ENCODE measurements at regions not wholly inside any gene's neighbourhood (a gene's known extent, or its start where the extent isn't known, plus 50 kb on each side); places are given as distances from the start of the nearest gene placed in this dataset.
A peak's percentile ranks its signal among the peaks of the same experiment; 100 is the strongest.

DNA sequence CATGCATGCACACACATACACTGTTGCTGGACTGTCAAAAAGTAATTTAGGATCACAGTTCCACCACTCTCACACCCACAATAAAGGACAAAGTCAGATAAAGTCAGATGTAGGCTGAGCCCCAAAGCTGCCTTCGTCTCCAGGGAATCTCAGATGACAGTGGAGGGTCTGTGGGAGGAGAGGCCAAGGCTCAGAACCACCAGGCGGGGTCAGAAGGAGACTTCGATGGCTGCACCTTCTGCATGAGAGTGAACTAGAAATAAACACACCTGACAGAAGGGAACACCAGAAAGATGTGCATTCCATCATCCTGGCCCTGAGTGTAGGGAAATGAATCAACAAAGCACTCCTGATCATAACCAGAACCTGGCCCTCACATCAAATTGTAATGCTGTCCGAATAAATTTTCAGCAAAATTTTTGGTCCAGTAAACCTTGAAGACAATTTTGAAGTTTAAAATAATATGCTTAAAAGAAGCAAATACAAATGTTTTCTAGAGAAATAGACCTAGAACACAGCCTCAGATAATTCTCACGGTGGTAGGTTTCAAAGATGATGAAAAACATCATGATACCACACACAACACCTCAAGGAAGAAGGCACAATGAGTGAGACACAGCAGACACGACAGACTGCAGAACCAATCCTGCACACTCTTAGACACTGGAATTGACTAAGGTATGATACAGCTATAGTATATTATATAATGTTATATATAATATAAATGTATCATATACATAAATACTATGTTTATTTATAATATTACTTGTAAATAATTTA lies 269.8 kb upstream of the KLF6 start:
- no peak overlapping the region for H3K4me3 ChIP-seq (ENCODE audit: low read depth, low read length)
- TF ChIP-seq, protein P1, sequence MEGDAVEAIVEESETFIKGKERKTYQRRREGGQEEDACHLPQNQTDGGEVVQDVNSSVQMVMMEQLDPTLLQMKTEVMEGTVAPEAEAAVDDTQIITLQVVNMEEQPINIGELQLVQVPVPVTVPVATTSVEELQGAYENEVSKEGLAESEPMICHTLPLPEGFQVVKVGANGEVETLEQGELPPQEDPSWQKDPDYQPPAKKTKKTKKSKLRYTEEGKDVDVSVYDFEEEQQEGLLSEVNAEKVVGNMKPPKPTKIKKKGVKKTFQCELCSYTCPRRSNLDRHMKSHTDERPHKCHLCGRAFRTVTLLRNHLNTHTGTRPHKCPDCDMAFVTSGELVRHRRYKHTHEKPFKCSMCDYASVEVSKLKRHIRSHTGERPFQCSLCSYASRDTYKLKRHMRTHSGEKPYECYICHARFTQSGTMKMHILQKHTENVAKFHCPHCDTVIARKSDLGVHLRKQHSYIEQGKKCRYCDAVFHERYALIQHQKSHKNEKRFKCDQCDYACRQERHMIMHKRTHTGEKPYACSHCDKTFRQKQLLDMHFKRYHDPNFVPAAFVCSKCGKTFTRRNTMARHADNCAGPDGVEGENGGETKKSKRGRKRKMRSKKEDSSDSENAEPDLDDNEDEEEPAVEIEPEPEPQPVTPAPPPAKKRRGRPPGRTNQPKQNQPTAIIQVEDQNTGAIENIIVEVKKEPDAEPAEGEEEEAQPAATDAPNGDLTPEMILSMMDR (IDR thresholded peaks at IDR 0.05; ENCODE audit: low read depth, low read length), result no peak

DNA sequence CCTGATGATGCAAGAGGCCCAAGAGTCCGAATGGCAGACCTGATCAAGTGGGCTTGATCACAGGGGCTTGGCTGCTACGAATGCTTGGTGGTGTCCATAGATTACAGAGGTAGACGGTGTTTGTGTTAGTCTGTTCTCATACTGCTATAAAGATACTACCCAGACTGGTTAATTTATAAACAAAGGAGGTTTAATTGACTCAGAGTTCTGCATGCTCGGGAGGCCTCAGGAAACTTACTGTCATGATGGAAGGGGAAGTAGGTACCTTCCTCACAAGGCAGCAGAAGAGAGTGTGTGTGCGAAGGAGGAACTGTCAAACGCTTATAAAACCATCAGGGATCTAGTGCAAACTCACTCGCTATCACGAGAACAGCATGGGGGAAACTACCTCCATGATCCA lies 268.9 kb upstream of the KLF6 start:
- no peak overlapping the region for H3K4me3 ChIP-seq (ENCODE audit: low read depth, low read length)
- TF ChIP-seq, protein P1 (IDR thresholded peaks at IDR 0.05; ENCODE audit: low read depth, low read length), result no peak

DNA sequence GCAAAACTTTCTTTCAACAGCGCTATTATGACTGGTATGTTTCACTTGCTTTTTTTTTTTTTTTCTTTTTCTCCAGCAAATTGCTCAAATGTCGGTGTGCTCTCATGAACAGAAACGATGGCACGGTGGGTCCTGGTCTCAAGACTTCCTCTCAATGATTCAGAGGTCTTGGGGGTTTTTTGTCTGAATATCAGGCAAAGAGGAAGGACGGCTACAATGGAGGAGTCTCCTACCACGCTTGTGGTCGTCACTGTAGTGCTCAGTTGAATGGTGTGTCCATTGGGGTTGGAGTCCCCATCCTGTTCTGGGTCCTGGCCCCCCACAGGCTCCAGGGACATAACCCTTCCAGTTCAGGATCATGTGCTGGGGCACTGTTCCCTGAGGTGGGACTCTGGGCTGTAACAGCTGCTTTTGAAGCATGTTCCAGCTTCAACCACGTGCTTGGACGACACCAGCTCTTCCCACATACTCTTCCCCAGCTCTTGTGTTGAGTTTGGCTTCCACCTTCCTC lies 266.7 kb upstream of the KLF6 start:
- TF ChIP-seq, protein P1 (IDR thresholded peaks at IDR 0.05; ENCODE audit: low read depth, low read length), result no peak
- peak overlapping the region; percentile 53 for H3K4me3 ChIP-seq (ENCODE audit: low read depth, low read length)

DNA sequence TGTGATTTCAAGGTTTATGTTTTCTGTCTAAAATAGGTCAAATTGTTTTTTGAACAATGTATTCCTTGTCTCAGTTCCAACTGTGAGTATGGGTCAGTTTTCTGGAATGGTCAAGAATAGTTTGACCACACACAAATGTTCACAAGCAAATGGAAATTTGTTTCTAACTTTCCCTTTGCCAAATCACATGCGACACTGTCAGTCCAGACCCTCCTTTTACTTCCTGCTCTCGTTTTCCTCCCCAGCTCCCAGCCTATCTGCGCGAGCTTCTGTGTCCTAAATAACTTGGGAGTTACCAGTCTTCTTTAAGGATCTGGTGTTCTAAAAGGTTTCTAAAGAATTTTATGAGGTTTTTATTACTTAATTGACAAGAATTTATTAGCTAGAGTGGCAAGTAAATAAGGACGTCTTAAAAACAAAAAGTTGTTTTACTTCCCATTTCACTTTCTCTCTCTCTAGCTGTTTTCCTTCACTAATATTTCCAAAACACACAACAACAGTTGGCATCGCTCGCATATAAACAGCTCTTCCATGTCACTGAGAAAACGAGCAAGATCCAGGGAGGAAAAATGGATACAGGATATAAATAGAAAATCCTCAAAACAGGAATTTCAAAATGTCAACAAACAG lies 266.1 kb upstream of the KLF6 start:
- peak overlapping the region; percentile 53 for H3K4me3 ChIP-seq (ENCODE audit: low read depth, low read length)
- TF ChIP-seq, protein P1 (IDR thresholded peaks at IDR 0.05; ENCODE audit: low read depth, low read length), result no peak

DNA sequence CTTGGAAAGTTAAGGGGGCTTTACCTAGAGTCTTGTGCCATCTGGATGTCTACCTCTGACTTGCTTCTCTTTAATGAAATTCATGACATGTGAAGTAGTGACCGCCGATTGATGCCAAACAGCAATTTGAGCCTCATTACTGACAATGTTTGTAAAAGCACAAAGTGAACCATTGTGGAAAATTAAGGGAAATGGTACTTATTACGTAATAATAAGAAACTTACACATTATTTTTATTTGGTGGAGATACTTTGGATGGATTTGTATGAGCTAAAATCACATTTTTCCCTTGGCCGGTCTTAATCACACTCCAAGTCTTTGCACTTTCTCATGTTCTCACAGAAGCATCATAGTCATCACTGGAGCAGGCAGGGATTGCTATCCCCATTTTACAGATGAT lies 265.1 kb upstream of the KLF6 start:
- no peak overlapping the region for H3K4me3 ChIP-seq (ENCODE audit: low read depth, low read length)
- TF ChIP-seq, protein P1 (IDR thresholded peaks at IDR 0.05; ENCODE audit: low read depth, low read length), result no peak

DNA sequence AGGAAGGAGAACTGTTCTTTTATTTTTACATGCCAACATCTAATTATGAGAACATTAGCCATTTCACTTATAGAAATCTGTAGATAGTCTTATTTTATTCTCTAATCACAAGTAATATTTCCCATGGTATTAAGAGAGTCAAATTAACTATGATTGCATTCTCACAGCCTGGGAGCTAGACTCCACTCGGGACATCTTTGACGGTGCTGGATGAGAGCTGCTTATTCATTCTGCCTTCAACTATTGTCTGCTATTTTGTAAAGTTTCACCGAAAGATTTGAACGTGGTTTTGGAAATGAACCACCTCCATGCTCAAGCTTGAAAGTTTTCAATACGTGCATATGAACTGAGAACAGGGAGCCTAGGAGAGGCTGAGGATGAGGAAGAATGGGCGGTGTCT lies 264.3 kb upstream of the KLF6 start:
- H3K4me3 ChIP-seq (ENCODE audit: low read depth, low read length), result no peak overlapping the region
- TF ChIP-seq, protein P1 (IDR thresholded peaks at IDR 0.05; ENCODE audit: low read depth, low read length), result no peak

DNA sequence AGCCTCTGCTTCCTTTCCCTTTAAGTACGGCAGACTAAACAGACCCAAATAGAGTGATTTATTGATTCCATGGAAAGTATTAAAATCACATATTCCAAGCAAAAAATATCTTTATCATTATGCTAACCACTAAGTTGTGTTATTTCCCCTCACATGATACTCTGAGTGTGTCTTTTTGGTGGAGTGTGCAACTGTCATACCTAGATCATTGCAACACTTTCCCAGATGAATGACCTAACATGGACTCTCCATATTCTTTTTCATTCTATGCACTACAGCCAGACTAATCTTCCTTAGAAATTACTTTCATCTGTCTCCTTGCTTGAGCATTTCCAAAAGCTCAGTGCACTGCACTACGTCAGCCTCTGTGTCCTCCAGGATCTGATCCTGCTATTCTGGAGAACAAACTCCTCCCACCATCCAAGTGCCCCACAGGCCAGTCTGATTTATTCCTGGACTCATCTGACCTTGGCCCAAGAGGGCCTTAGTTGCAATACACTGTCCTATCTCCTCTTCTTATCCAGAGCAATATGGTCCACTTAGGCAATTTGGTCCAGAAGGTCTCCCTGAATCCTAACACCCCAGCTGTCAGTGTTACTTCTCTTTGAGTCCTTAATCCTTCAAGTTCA lies 263.3 kb upstream of the KLF6 start:
- TF ChIP-seq, protein P1 (IDR thresholded peaks at IDR 0.05; ENCODE audit: low read depth, low read length), result no peak
- H3K4me3 ChIP-seq (ENCODE audit: low read depth, low read length), result no peak overlapping the region
